Ovary (tissue), 7 donors: ENCODE measurements at regions not wholly inside any gene's neighbourhood (a gene's known extent, or its start where the extent isn't known, plus 50 kb on each side); places are given as distances from the start of the nearest gene placed in this dataset.
A peak's percentile ranks its signal among the peaks of the same experiment; 100 is the strongest.

Experiments used
- DNase-seq, 5 donors: peaks; one replicate each; pipeline ENCODE4 v3.0.0-alpha.2; 2019 to 2020
- H3K27ac ChIP-seq, 2 donors: fragments of 200-600 bp; one replicate each; pipeline versions ENCODE4 v1.5.1 to v1.8.0; 2019 to 2022
- H3K27me3 ChIP-seq: fragments of 200-600 bp; one replicate; pipeline ENCODE4 v1.8.0; 2022
- H3K36me3 ChIP-seq: fragments of 200-600 bp; sonication (generic); one replicate; pipeline ENCODE4 v1.5.1; 2019
- H3K4me1 ChIP-seq: one replicate; pipeline ENCODE4 v1.8.1; 2013; ENCODE audit warnings: mild to moderate bottlenecking, moderate library complexity; ENCODE audit not compliant: insufficient read depth
- H3K4me3 ChIP-seq: fragments of 200-600 bp; sonication (generic); one replicate; pipeline ENCODE4 v1.5.1; 2017
- H3K9me3 ChIP-seq, 2 donors: fragments of 200-600 bp in 1 of 2; sonication (generic) in 1 of 2; one replicate each; pipeline versions ENCODE4 v1.5.1 to v1.8.1; 2013 to 2019; ENCODE audit warnings: mild to moderate bottlenecking in 1 of 2, moderate library complexity in 1 of 2
- CTCF ChIP-seq, 3 donors: fragments of 450-650 bp in 2 of 3; fragments of 200-600 bp in 1 of 3; IDR thresholded peaks; one replicate each; pipeline versions ENCODE4 v1.5.1 to v1.8.0; 2016 to 2022; ENCODE audit warnings: antibody characterized with exemption in 3 of 3, mild to moderate bottlenecking in 1 of 3
- EP300 ChIP-seq: sonication (generic); formaldehyde crosslinking; IDR thresholded peaks from one replicate; pipeline ENCODE4 v1.6.1; 2017; ENCODE audit warnings: antibody characterized with exemption
- POLR2A ChIP-seq: fragments of 450-650 bp; IDR thresholded peaks from one replicate; pipeline ENCODE4 v1.6.1; 2017; ENCODE audit warnings: antibody characterized with exemption, mild to moderate bottlenecking, moderate library complexity
- WGBS, 3 donors: extraction: QIAGEN DNeasy Blood & Tissue Kit in 1 of 3; methylation state at CpG; one replicate each; pipeline versions ENCODE4 v1.1.5 to v1.1.7; 2013 to 2017; 5-methylcytosine and 5-hydroxymethylcytosine counted together
- intact Hi-C, 4 donors: fragments of 100-400 bp; cut with DNase I; formaldehyde crosslinking; loops; one replicate each; pipeline versions ENCODE4 v1.11.0 to v1.15.1; 2022 to 2023
- donor health status: DM: no; HTN: no; CAD: no; lungs with moderate emphysema.
- donor health status: DM: no; HTN: no; CAD: no.
- donor health status: Bipolar disorder and iron deficiency.
- donor health status: DM: no; HTN: no; CAD: no.
- donor health status: DM: yes; HTN: yes; CAD: no.

- no peaks in the 10 kb centered on the region for H3K36me3 ChIP-seq
- no peaks in the 10 kb centered on the region for H3K27me3 ChIP-seq
- intact Hi-C loops = no loop called here
- no peaks in the 10 kb centered on the region for H3K9me3 ChIP-seq
- no peak overlapping the region for H3K4me3 ChIP-seq
- TF ChIP-seq EP300 (no peak), POLR2A (no peak), CTCF (IDR thresholded peaks at IDR 0.05) (no peak)
- H3K4me1 ChIP-seq = no peaks in the 10 kb centered on the region
- 51 to 81% (median 57%) methylated on average over 3 of the region's 3 CpGs for WGBS, 3 donors
- H3K27ac ChIP-seq = no peak overlapping the region
- no peak for DNase-seq
These were observed 176.1 kb upstream of the MITF start for GRCh38 chr3:69563151-69563550.

- H3K27ac ChIP-seq = no peak overlapping the region
- H3K4me1 ChIP-seq = no peaks in the 10 kb centered on the region
- no peak overlapping the region for H3K4me3 ChIP-seq
- H3K36me3 ChIP-seq = no peaks in the 10 kb centered on the region
- intact Hi-C loops = no loop called here
- WGBS, 3 donors = 2 to 8% (median 5%) methylated on average over 4 of the region's 4 CpGs
- TF ChIP-seq EP300 (no peak), POLR2A (no peak), CTCF (IDR thresholded peaks at IDR 0.05) (no peak)
- no peaks in the 10 kb centered on the region for H3K27me3 ChIP-seq
- DNase-seq = no peak
- no peaks in the 10 kb centered on the region for H3K9me3 ChIP-seq
These were observed 176.1 kb upstream of the FRMD4B start for GRCh38 chr3:69562020-69562419.

- Histone ChIP-seq H3K27me3 (no peaks in the 10 kb centered on the region), H3K9me3 (no peaks in the 10 kb centered on the region), H3K27ac (no peak overlapping the region), H3K4me3 (no peak overlapping the region), H3K4me1 (no peaks in the 10 kb centered on the region), H3K36me3 (no peaks in the 10 kb centered on the region)
- DNase-seq = no peak
- intact Hi-C loops = no loop called here
- no peak for TF ChIP-seq EP300
- no peak for TF ChIP-seq CTCF (IDR thresholded peaks at IDR 0.05)
- no peak for TF ChIP-seq POLR2A
These were observed 174.9 kb upstream of the FRMD4B start for GRCh38 chr3:69560818-69561217.

- Histone ChIP-seq H3K9me3 (no peaks in the 10 kb centered on the region), H3K4me1 (no peaks in the 10 kb centered on the region), H3K36me3 (no peaks in the 10 kb centered on the region), H3K4me3 (no peak overlapping the region), H3K27ac (no peak overlapping the region), H3K27me3 (no peaks in the 10 kb centered on the region)
- intact Hi-C loops = no loop called here
- DNase-seq = no peak
- WGBS, 3 donors = 92 to 96% (median 92%) methylated on average over 4 of the region's 4 CpGs
- TF ChIP-seq EP300 = no peak
- TF ChIP-seq CTCF (IDR thresholded peaks at IDR 0.05) = no peak
- TF ChIP-seq POLR2A = no peak
These were observed 174.2 kb upstream of the FRMD4B start for GRCh38 chr3:69560116-69560515.

GRCh38 chr3:69558912-69559311, 173.0 kb upstream of the FRMD4B start:
- WGBS, 3 donors = 64 to 74% (median 67%) methylated on average over 2 of the region's 2 CpGs
- peak in 1 of 5 donors; percentile 23 for DNase-seq
- H3K4me1 ChIP-seq = no peaks in the 10 kb centered on the region
- H3K36me3 ChIP-seq = no peaks in the 10 kb centered on the region
- no peak overlapping the region for H3K4me3 ChIP-seq
- intact Hi-C loops = no loop called here
- no peaks in the 10 kb centered on the region for H3K9me3 ChIP-seq
- H3K27me3 ChIP-seq = no peaks in the 10 kb centered on the region
- no peak overlapping the region for H3K27ac ChIP-seq
- no peak for TF ChIP-seq EP300
- no peak for TF ChIP-seq POLR2A
- no peak for TF ChIP-seq CTCF (IDR thresholded peaks at IDR 0.05)
